ENCODE measurements at regions not wholly inside any gene's neighbourhood (a gene's known extent, or its start where the extent isn't known, plus 50 kb on each side); places are given as distances from the start of the nearest gene placed in this dataset.
"Not testable (repeated sequence)": the region's sequence is repeated elsewhere in the genome, so short reads cannot be mapped to it uniquely, and the experiment has no call there.

- no peak for TF ChIP-seq CTCF (IDR thresholded peaks at IDR 0.05)
- H3K4me1 Mint-ChIP-seq (ENCODE audit: low read depth): no peaks in the 10 kb centered on the region
- H3K4me3 Mint-ChIP-seq: no peak overlapping the region
- no peaks in the 10 kb centered on the region for H3K27me3 Mint-ChIP-seq (ENCODE audit: insufficient read depth)
- no peak for DNase-seq
- H3K9me3 Mint-ChIP-seq: peaks cover 8% of the 10 kb centered on the region; the same call in 1 of the 2 replicates
- no peak overlapping the region for H3K27ac Mint-ChIP-seq
- no peaks in the 10 kb centered on the region for H3K36me3 Mint-ChIP-seq (ENCODE audit: low read depth)
Observed at GRCh38 chr2:14094592-14094991, 537.9 kb upstream of the LRATD1 start.

GRCh38 chr2:14099101-14099500 is 533.4 kb upstream of the LRATD1 start:
- H3K9me3 Mint-ChIP-seq: peaks cover 19% of the 10 kb centered on the region; the same call in 1 of the 2 replicates
- not testable (repeated sequence) for H3K27ac Mint-ChIP-seq; H3K4me3 Mint-ChIP-seq; H3K27me3 Mint-ChIP-seq (ENCODE audit: insufficient read depth); DNase-seq; H3K4me1 Mint-ChIP-seq (ENCODE audit: low read depth); H3K36me3 Mint-ChIP-seq (ENCODE audit: low read depth)

GRCh38 chr2:14114275-14114674 is 518.2 kb upstream of the LRATD1 start:
- Mint-ChIP-seq H3K36me3 (ENCODE audit: low read depth) (no peaks in the 10 kb centered on the region), H3K4me1 (ENCODE audit: low read depth) (no peaks in the 10 kb centered on the region), H3K27ac (no peak overlapping the region), H3K9me3 (peaks cover 10% of the 10 kb centered on the region), H3K27me3 (ENCODE audit: insufficient read depth) (peaks cover 1% of the 10 kb centered on the region; the same call in 1 of the 2 replicates), H3K4me3 (no peak overlapping the region)
- TF ChIP-seq CTCF (IDR thresholded peaks at IDR 0.05): no peak
- DNase-seq: no peak

- DNase-seq: no peak
- Mint-ChIP-seq H3K9me3 (peaks cover 25% of the 10 kb centered on the region), H3K4me1 (ENCODE audit: low read depth) (no peaks in the 10 kb centered on the region), H3K27ac (no peak overlapping the region), H3K4me3 (no peak overlapping the region), H3K27me3 (ENCODE audit: insufficient read depth) (peaks cover 1% of the 10 kb centered on the region; the same call in 1 of the 2 replicates), H3K36me3 (ENCODE audit: low read depth) (no peaks in the 10 kb centered on the region)
- TF ChIP-seq CTCF (IDR thresholded peaks at IDR 0.05): no peak
Observed at GRCh38 chr2:14120376-14120775, 512.1 kb upstream of the LRATD1 start.

GRCh38 chr2:14123436-14124103 is 508.9 kb upstream of the LRATD1 start:
- DNase-seq: no peak
- TF ChIP-seq CTCF (IDR thresholded peaks at IDR 0.05): no peak
- H3K4me3 Mint-ChIP-seq: no peak overlapping the region
- H3K27ac Mint-ChIP-seq: no peak overlapping the region
- no peaks in the 10 kb centered on the region for H3K36me3 Mint-ChIP-seq (ENCODE audit: low read depth)
- H3K4me1 Mint-ChIP-seq (ENCODE audit: low read depth): no peaks in the 10 kb centered on the region
- no peaks in the 10 kb centered on the region; the same call in 1 of the 2 replicates for H3K27me3 Mint-ChIP-seq (ENCODE audit: insufficient read depth)
- peaks cover 37% of the 10 kb centered on the region for H3K9me3 Mint-ChIP-seq

- H3K27ac Mint-ChIP-seq: no peak overlapping the region
- TF ChIP-seq CTCF (IDR thresholded peaks at IDR 0.05): no peak
- H3K36me3 Mint-ChIP-seq (ENCODE audit: low read depth): no peaks in the 10 kb centered on the region
- no peaks in the 10 kb centered on the region for H3K4me1 Mint-ChIP-seq (ENCODE audit: low read depth)
- no peaks in the 10 kb centered on the region; the same call in 1 of the 2 replicates for H3K27me3 Mint-ChIP-seq (ENCODE audit: insufficient read depth)
- H3K9me3 Mint-ChIP-seq: peaks cover 33% of the 10 kb centered on the region
- H3K4me3 Mint-ChIP-seq: no peak overlapping the region
- DNase-seq: no peak
Observed at GRCh38 chr2:14125624-14126293, 506.8 kb upstream of the LRATD1 start.
